Suppressor macrophage treated with lipopolysaccharide for 1 hour (primary cell): ENCODE measurements at regions not wholly inside any gene's neighbourhood (a gene's known extent, or its start where the extent isn't known, plus 50 kb on each side); places are given as distances from the start of the nearest gene placed in this dataset.

Experiments used
- DNase-seq, 3 donors: peaks; one replicate each; pipeline ENCODE4 v3.0.0-alpha.2; 2020 to 2022

- no peak for DNase-seq
These were observed 57.3 kb upstream of the CCDC190 start for GRCh38 chr1:162918151-162918754.

GRCh38 chr1:162916821-162917613 lies 56.0 kb upstream of the CCDC190 start:
- peak in 1 of 3 donors; percentile 15 for DNase-seq

GRCh38 chr1:162916407-162916806 lies 55.4 kb upstream of the CCDC190 start:
- peak in 1 of 3 donors; percentile 13 for DNase-seq

GRCh38 chr1:162914601-162915000 lies 53.6 kb upstream of the CCDC190 start:
- no peak for DNase-seq

GRCh38 chr1:162913345-162913744 lies 52.4 kb upstream of the CCDC190 start:
- DNase-seq = peak in 1 of 3 donors; percentile 0

GRCh38 chr1:162912061-162912667 lies 51.2 kb upstream of the CCDC190 start:
- peak in 1 of 3 donors; percentile 15 for DNase-seq
